SU-DHL-6 (cell line): ENCODE measurements at regions not wholly inside any gene's neighbourhood (a gene's known extent, or its start where the extent isn't known, plus 50 kb on each side); places are given as distances from the start of the nearest gene placed in this dataset.

Experiments used
- H2AFZ ChIP-seq: fragments of 200-600 bp; sonication (generic); 2 replicates; pipeline ENCODE4 v1.6.1; 2014; ENCODE audit warnings: low read depth, mild to moderate bottlenecking, moderate library complexity, mixed read lengths, antibody characterized with exemption, low read length; ENCODE audit not compliant: severe bottlenecking
- H3F3A ChIP-seq: fragments of 200-600 bp; shearing (Covaris generic); 2 replicates; pipeline ENCODE4 v1.6.0; 2016; ENCODE audit warnings: antibody characterized with exemption, mild to moderate bottlenecking; ENCODE audit not compliant: insufficient read depth
- H3K27ac ChIP-seq: fragments of 200-600 bp; sonication (generic); 2 replicates; pipeline ENCODE4 v1.5.1; 2016; ENCODE audit warnings: low read depth, mild to moderate bottlenecking, low read length, moderate library complexity, mixed read lengths
- H3K27me3 ChIP-seq: fragments of 200-600 bp; sonication (generic), shearing (Covaris generic); 2 replicates; pipeline ENCODE4 v1.6.0; 2014; ENCODE audit warnings: mild to moderate bottlenecking, low read length
- H3K36me3 ChIP-seq: fragments of 200-600 bp; sonication (generic); 2 replicates; pipeline ENCODE4 v1.6.1; 2014; ENCODE audit warnings: mild to moderate bottlenecking, low read length, mixed read lengths
- H3K4me2 ChIP-seq: fragments of 300-600, 200-600 bp; shearing (Covaris generic), sonication (generic); 2 replicates; pipeline ENCODE4 v1.6.0; 2014; ENCODE audit warnings: low read length, low read depth, mild to moderate bottlenecking; ENCODE audit not compliant: poor library complexity, severe bottlenecking
- H3K4me3 ChIP-seq: fragments of 200-600 bp; sonication (generic); 2 replicates; pipeline ENCODE4 v1.5.1; 2014; ENCODE audit warnings: antibody characterized with exemption, low read length, mild to moderate bottlenecking, mixed read lengths; ENCODE audit not compliant: insufficient read depth, poor library complexity, severe bottlenecking
- H3K79me2 ChIP-seq: fragments of 200-600 bp; sonication (generic); 2 replicates; pipeline ENCODE4 v1.6.1; 2014; ENCODE audit warnings: mild to moderate bottlenecking, low read length, moderate library complexity; ENCODE audit not compliant: insufficient read depth
- H3K9ac ChIP-seq: fragments of 200-600 bp; sonication (generic); 2 replicates; pipeline ENCODE4 v1.7.0; 2014; ENCODE audit warnings: mild to moderate bottlenecking, low read length
- H3K9me2 ChIP-seq: fragments of 200-600 bp; sonication (generic); replicated peaks from 2 replicates; pipeline ENCODE4 v1.6.1; 2014; ENCODE audit warnings: low read length; ENCODE audit not compliant: insufficient read depth
- H3K9me3 ChIP-seq: fragments of 200-600 bp; sonication (generic); 2 replicates; pipeline ENCODE4 v1.6.1; 2014; ENCODE audit warnings: low read length, mixed read lengths; ENCODE audit not compliant: insufficient read depth
- H4K20me1 ChIP-seq: fragments of 200-600 bp; sonication (generic); 2 replicates; pipeline ENCODE4 v1.6.1; 2014; ENCODE audit warnings: low read depth, mild to moderate bottlenecking, antibody characterized with exemption, low read length, moderate library complexity, mixed read lengths
- CTCF ChIP-seq: fragments of 200-600 bp; sonication (generic); IDR thresholded peaks from one replicate; pipeline ENCODE4 v1.5.1; 2017; ENCODE audit warnings: antibody characterized with exemption, mild to moderate bottlenecking, low read length, moderate library complexity; ENCODE audit not compliant: insufficient read depth, poor library complexity, severe bottlenecking
- EZH2phosphoT487 ChIP-seq: fragments of 200-600 bp; sonication (generic), shearing (Covaris generic); conservative IDR thresholded peaks from 2 replicates; pipeline ENCODE4 v1.6.1; 2018; ENCODE audit warnings: mild to moderate bottlenecking, antibody characterized with exemption, low read length, moderate library complexity, mixed read lengths

- Histone ChIP-seq H3K4me3 (no peak overlapping the region), H3K36me3 (no peaks in the 10 kb centered on the region), H4K20me1 (no peaks in the 10 kb centered on the region), H3K4me2 (no peak overlapping the region), H3K27me3 (no peaks in the 10 kb centered on the region), H3K9me3 (no peaks in the 10 kb centered on the region), H2AFZ (no peak overlapping the region), H3K79me2 (no peaks in the 10 kb centered on the region), H3K9ac (no peak overlapping the region), H3K27ac (no peak overlapping the region), H3K9me2 (no peaks in the 10 kb centered on the region; the same call in 1 of the 2 replicates), H3F3A (no peaks in the 10 kb centered on the region)
- TF ChIP-seq EZH2phosphoT487 (no peak), CTCF (no peak)
Measured at GRCh38 chr18:67846422-67847098, 330.0 kb upstream of the DSEL start.

- H3K4me3 ChIP-seq: no peak overlapping the region
- H2AFZ ChIP-seq: no peak overlapping the region
- H3F3A ChIP-seq: no peaks in the 10 kb centered on the region
- TF ChIP-seq EZH2phosphoT487 (no peak), CTCF (no peak)
- no peaks in the 10 kb centered on the region for H4K20me1 ChIP-seq
- no peak overlapping the region for H3K4me2 ChIP-seq
- no peak overlapping the region for H3K27ac ChIP-seq
- no peak overlapping the region for H3K9ac ChIP-seq
- H3K79me2 ChIP-seq: no peaks in the 10 kb centered on the region
- H3K27me3 ChIP-seq: no peaks in the 10 kb centered on the region
- H3K9me3 ChIP-seq: no peaks in the 10 kb centered on the region
- H3K9me2 ChIP-seq: no peaks in the 10 kb centered on the region
- H3K36me3 ChIP-seq: no peaks in the 10 kb centered on the region
Measured at GRCh38 chr18:67845035-67845434, 328.5 kb upstream of the DSEL start.

GRCh38 chr18:67840379-67840778 lies 323.9 kb upstream of the DSEL start:
- Histone ChIP-seq H2AFZ (no peak overlapping the region), H3K9me2 (no peaks in the 10 kb centered on the region), H3K79me2 (no peaks in the 10 kb centered on the region), H3K4me2 (no peak overlapping the region), H3F3A (no peaks in the 10 kb centered on the region), H3K9ac (no peak overlapping the region), H4K20me1 (no peaks in the 10 kb centered on the region), H3K27me3 (no peaks in the 10 kb centered on the region), H3K36me3 (no peaks in the 10 kb centered on the region), H3K27ac (no peak overlapping the region), H3K4me3 (no peak overlapping the region), H3K9me3 (no peaks in the 10 kb centered on the region)
- TF ChIP-seq EZH2phosphoT487: no peak
- no peak for TF ChIP-seq CTCF
